PC-3 (cell line): ENCODE measurements at regions not wholly inside any gene's neighbourhood (a gene's known extent, or its start where the extent isn't known, plus 50 kb on each side); places are given as distances from the start of the nearest gene placed in this dataset.

Experiments used
- ATAC-seq: fragments of 200-7000 bp; cut with Tn5 transposase; 2 replicates; pipeline ENCODE4 v1.9.1; 2020; ENCODE audit warnings: mild to moderate bottlenecking, moderate library complexity
- BruUV-seq: library from RNA; stranded (reverse); fragments of 400-500 nt; replicated peaks from 2 replicates; lab custom pipeline; 2021; lab: Mats Ljungman, UMichigan
- CTCF ChIA-PET: fragments of 300-600 bp; sonication (Branson Sonifier 250); formaldehyde crosslinking; loops from one replicate; lab custom pipeline; 2022; ENCODE audit warnings: antibody characterized with exemption; lab: Charles Lee
- POLR2A ChIA-PET: fragments of 300-600 bp; sonication (Branson Sonifier 250); formaldehyde crosslinking; loops from one replicate; lab custom pipeline; 2022; ENCODE audit warnings: antibody characterized with exemption; ENCODE audit not compliant: unreplicated experiment; lab: Charles Lee
- DNase-seq: peaks from one replicate; pipeline ENCODE4 v3.0.0-alpha.2; 2015
- H2AFZ ChIP-seq: fragments of 300-600 bp; sonication (generic); 2 replicates; pipeline ENCODE4 v1.6.0; 2016; ENCODE audit warnings: antibody characterized with exemption, low read length
- H3F3A ChIP-seq: fragments of 300-600 bp; sonication (generic); one replicate; pipeline ENCODE4 v1.6.0; 2017; ENCODE audit warnings: antibody characterized with exemption, low read length, control low read depth, mild to moderate bottlenecking; ENCODE audit not compliant: unreplicated experiment
- H3K27ac ChIP-seq: fragments of 300-600 bp; sonication (generic); 2 replicates; pipeline ENCODE4 v1.5.1; 2016; ENCODE audit warnings: mild to moderate bottlenecking, low read length
- H3K27me3 ChIP-seq: fragments of 300-600 bp; sonication (generic); 2 replicates; pipeline ENCODE4 v1.6.1; 2016; ENCODE audit warnings: low read length, mixed read lengths
- H3K36me3 ChIP-seq: fragments of 300-600 bp; sonication (generic); 2 replicates; pipeline ENCODE4 v1.6.1; 2016; ENCODE audit warnings: low read depth, mixed run types, low read length, mixed read lengths
- H3K4me1 ChIP-seq: fragments of 300-600 bp; sonication (generic); 2 replicates; pipeline ENCODE4 v1.5.1; 2016; ENCODE audit warnings: low read length; ENCODE audit not compliant: insufficient read depth
- H3K4me2 ChIP-seq: fragments of 300-600 bp; sonication (generic); 2 replicates; pipeline ENCODE4 v1.6.0; 2016; ENCODE audit warnings: low read length
- H3K4me3 ChIP-seq: fragments of 300-600 bp; sonication (generic); 2 replicates; pipeline ENCODE4 v1.5.1; 2016; ENCODE audit warnings: mild to moderate bottlenecking, low read length, mixed read lengths
- H3K79me2 ChIP-seq: fragments of 300-600 bp; sonication (generic); 2 replicates; pipeline ENCODE4 v1.6.1; 2017; ENCODE audit warnings: low read length, mixed read lengths
- H3K9ac ChIP-seq: fragments of 300-600 bp; sonication (generic); 2 replicates; pipeline ENCODE4 v1.6.0; 2016; ENCODE audit warnings: mild to moderate bottlenecking, low read length
- H3K9me2 ChIP-seq: fragments of 300-600 bp; sonication (generic); replicated peaks from 2 replicates; pipeline ENCODE4 v1.6.1; 2016; ENCODE audit warnings: mixed run types, low read length, mixed read lengths
- H3K9me3 ChIP-seq: fragments of 300-600 bp; sonication (generic); 2 replicates; pipeline ENCODE4 v1.6.1; 2016; ENCODE audit warnings: low read length, mixed read lengths
- H4K20me1 ChIP-seq: fragments of 300-600 bp; sonication (generic); 2 replicates; pipeline ENCODE4 v1.6.1; 2016; ENCODE audit warnings: low read length, mixed read lengths
- EZH2 ChIP-seq: fragments of 300-600 bp; sonication (generic); IDR thresholded peaks from one replicate; pipeline ENCODE4 v1.6.1; 2017; ENCODE audit warnings: antibody characterized with exemption, mild to moderate bottlenecking, low read length; ENCODE audit not compliant: unreplicated experiment
- EZH2phosphoT487 ChIP-seq: fragments of 300-600 bp; sonication (generic); IDR thresholded peaks from 2 replicates; pipeline ENCODE4 v1.6.1; 2018; ENCODE audit warnings: mild to moderate bottlenecking, antibody characterized with exemption, low read length, borderline replicate concordance
- intact Hi-C: fragments of 100-400 bp; cut with micrococcal nuclease; formaldehyde crosslinking; loops from 2 replicates; pipeline ENCODE4 v1.9.0; 2023
- TF ChIP-seq, protein P1 (sequence below): fragments of 300-600 bp; sonication (generic); conservative IDR thresholded peaks from 2 replicates; pipeline ENCODE4 v1.5.1; 2017; ENCODE audit warnings: antibody characterized with exemption, low read depth, mild to moderate bottlenecking, low read length

- Histone ChIP-seq H3K9ac (no peak overlapping the region), H3F3A (no peaks in the 10 kb centered on the region), H3K9me2 (no peaks in the 10 kb centered on the region), H3K4me2 (peak overlapping the region; percentile 47), H3K4me3 (no peak overlapping the region), H3K27me3 (no peaks in the 10 kb centered on the region), H3K4me1 (peaks cover 28% of the 10 kb centered on the region), H3K36me3 (no peaks in the 10 kb centered on the region; the same call in 1 of the 2 replicates), H4K20me1 (no peaks in the 10 kb centered on the region), H2AFZ (no peak overlapping the region), H3K79me2 (no peaks in the 10 kb centered on the region), H3K27ac (peak overlapping the region; percentile 33), H3K9me3 (no peaks in the 10 kb centered on the region)
- TF ChIP-seq EZH2phosphoT487, result no peak
- TF ChIP-seq, protein P1, sequence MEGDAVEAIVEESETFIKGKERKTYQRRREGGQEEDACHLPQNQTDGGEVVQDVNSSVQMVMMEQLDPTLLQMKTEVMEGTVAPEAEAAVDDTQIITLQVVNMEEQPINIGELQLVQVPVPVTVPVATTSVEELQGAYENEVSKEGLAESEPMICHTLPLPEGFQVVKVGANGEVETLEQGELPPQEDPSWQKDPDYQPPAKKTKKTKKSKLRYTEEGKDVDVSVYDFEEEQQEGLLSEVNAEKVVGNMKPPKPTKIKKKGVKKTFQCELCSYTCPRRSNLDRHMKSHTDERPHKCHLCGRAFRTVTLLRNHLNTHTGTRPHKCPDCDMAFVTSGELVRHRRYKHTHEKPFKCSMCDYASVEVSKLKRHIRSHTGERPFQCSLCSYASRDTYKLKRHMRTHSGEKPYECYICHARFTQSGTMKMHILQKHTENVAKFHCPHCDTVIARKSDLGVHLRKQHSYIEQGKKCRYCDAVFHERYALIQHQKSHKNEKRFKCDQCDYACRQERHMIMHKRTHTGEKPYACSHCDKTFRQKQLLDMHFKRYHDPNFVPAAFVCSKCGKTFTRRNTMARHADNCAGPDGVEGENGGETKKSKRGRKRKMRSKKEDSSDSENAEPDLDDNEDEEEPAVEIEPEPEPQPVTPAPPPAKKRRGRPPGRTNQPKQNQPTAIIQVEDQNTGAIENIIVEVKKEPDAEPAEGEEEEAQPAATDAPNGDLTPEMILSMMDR, result no peak
- no peak for TF ChIP-seq EZH2
- BruUV-seq, result no TSS peak
- DNase-seq (peak; percentile 72), ATAC-seq (peak; percentile 63)
- intact Hi-C loops, result loop anchor here (10.0 kb wide), 1 partner anchor 94 kb away; no protein-coding TSS in a partner anchor
- POLR2A ChIA-PET, result interaction anchor here (0.5 kb wide), 1 partner anchor 11 kb away, joined by 3 read pairs; no protein-coding TSS in a partner anchor
- CTCF ChIA-PET, result interaction anchor here (0.7 kb wide), 1 partner anchor 318 kb away, joined by 3 read pairs; no protein-coding TSS in a partner anchor
These were observed 111.8 kb downstream of the CARTPT start for GRCh38 chr5:71830681-71831539.

DNA sequence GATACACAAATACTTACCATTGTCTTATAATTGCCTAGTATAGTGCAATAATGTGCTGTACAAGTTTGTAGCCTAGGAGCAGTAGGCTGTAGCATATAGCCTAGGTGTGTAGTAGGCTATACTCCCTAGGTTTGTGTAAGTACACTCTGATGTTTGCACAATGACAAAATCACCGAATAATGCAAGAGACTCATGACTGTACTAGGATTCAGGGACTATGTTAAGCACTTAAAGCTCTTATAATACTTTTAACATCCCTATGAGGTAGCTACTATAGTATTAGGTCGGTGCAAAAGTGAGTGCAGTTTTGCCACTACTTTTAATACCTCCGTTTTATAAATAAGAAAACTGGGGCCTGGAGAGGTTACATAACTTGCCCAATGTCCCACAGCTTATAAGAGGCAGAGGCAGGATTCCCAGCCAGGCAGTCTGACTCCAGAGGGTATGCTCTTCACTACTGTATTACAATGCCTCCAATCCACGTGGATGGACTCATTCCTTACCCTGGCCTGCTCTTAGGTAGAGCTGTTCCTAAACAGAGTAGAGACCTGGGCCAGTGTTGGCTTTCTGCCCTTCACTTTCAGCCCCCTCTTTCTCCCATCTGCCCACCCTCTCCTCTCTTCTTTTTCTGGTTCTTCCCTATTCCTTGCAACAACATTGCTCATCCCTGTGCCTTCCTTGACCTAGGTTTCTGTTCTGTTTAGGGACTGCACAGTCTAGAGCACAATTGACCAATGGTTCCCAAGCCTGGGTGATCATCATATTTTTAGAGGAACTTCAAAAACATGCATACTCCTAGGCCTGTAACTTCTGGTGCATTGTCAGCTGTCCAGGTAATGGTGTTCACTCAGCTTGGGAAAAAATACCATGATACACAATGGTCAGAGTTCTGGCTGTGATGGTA lies 114.0 kb downstream of the CARTPT start:
- Histone ChIP-seq H3F3A (no peaks in the 10 kb centered on the region), H3K79me2 (no peaks in the 10 kb centered on the region), H3K4me1 (peaks cover 28% of the 10 kb centered on the region), H3K36me3 (no peaks in the 10 kb centered on the region), H3K4me2 (peak overlapping the region; percentile 43; the same call in 1 of the 2 replicates), H3K4me3 (no peak overlapping the region), H2AFZ (0 out of 2 replicates have a peak overlapping the region, but pooled peaks have one; percentile 1), H3K27ac (no peak overlapping the region), H3K9me3 (no peaks in the 10 kb centered on the region), H3K27me3 (no peaks in the 10 kb centered on the region), H4K20me1 (no peaks in the 10 kb centered on the region), H3K9me2 (no peaks in the 10 kb centered on the region), H3K9ac (no peak overlapping the region)
- TF ChIP-seq, protein P1, result no peak
- TF ChIP-seq EZH2, result no peak
- TF ChIP-seq EZH2phosphoT487, result no peak
- intact Hi-C loops, result loop anchor here (10.0 kb wide), 1 partner anchor 92 kb away; no protein-coding TSS in a partner anchor
- ATAC-seq, result peak; percentile 80
- POLR2A ChIA-PET, result no interaction called here
- DNase-seq, result peak; percentile 68
- no TSS peak for BruUV-seq
- CTCF ChIA-PET, result no interaction called here
